ENCODE measurements at regions not wholly inside any gene's neighbourhood (a gene's known extent, or its start where the extent isn't known, plus 50 kb on each side); places are given as distances from the start of the nearest gene placed in this dataset.

DNA sequence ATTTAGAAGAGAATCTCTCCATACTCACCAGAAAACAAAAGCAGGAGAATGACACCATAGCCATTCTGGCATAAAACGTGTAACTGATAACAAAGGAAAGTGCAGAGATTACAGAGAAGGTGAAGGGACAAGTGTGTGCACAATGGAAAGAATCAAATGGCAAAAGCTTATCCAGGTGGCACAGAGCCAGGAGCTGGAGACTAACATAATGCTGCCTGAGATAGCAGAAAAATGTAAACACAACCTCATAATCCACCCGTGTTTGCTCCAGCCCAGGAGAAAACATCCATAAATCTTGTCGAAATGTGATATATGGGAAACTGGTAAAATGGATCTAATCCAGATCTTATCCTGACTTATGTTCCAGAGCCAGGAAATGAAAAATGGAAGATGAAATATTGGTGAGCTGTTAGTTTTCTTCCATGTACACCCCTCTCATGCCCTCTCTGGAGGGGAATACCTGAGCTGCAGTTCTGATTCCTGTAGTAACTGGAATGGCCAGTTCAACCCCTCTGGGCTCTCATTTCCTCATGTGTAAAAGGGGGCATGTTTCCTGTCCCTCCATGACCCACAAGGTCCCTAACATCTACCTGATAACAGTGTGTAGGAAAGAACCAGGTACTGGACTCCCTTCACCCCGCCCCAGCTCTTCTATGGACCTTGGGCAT lies 212.3 kb upstream of the DAPK1 start:
- no peak for DNase-seq

DNA sequence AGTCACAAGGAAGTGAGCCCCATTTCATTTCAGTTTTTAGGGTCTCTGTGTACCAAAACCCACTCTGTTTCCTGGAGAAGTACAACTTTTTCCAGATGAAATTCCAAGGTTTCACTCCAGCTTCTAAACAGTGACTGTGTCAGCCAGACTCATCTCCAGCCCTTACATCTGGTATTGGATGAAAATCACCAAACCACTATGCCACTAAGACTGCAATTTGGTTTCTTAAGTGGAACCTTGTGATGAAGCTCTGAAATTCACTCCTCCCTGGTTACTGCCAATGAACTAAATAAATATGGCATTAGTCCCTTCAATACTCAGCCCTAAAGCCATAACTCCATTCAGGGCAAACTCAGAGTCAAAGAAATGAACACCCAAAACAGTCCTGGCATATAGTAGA lies 211.2 kb upstream of the DAPK1 start:
- DNase-seq = no peak

DNA sequence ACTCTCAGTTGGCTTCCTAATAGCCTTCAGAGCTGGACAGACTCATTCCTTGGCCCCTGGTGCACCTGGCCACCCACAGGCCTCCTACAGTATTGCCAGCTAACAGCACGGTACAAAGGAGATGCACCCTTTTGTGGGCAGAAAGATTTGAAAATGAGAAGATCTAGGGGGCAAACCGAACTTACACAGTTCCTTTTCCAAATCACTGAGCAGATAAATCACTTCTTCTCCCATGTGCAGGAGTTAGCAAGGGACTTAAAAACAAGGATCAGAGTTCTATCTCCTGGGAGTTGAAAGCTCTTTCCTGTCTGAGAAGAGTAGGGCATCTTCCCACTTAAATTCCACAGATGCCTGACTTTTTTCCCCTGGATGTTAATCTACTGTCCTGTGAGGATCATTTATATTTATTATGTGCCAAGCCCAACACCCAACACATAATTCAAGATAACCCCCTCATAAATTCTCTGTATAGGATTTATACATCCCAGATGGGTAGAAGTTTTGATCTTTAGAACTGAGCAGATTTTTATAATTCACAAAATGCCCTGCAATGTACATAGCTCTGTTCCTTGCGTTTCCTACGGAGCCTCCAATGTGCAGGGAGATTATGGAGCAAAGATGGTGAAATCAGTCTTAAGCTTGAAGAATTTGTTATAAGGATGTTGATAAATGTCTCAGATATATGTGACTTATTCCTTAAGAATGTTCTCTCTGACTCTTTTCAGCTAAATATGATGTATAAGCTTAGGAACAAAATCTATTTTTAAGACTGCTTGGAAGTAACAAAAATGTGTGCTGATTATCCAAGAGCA lies 207.2 kb upstream of the DAPK1 start:
- DNase-seq = no peak

DNA sequence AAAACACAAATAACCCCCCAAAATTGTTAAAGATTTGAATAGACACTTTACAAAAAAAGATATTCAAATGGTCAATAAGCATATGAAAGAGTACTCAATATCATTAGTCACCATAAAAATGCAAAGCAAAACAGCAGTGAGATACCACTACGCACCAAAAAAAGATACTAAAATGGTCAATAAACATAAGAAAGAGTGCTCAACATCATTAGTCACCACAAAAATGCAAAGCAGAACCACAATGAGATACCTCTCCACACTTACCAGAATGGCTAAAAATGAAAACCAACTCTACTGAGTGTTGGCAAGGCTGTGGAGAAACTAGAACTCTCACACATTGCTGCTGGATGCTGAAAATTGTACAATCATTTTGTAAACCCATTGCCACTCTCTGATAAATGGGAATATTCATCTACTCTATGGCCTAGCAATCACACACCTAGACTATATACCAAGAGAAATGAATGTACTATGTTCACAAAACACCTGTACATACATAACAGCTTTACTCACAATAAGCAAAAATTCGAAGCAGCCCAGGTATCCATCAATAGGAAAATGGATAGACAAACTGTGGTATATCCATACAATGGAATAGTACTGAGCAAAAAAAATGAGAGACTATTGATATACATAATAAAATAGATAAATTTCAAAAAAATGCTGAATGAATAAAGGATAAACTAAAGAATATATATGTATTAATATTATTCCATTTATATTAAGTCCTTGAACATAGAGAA lies 205.0 kb upstream of the DAPK1 start:
- DNase-seq = no peak

DNA sequence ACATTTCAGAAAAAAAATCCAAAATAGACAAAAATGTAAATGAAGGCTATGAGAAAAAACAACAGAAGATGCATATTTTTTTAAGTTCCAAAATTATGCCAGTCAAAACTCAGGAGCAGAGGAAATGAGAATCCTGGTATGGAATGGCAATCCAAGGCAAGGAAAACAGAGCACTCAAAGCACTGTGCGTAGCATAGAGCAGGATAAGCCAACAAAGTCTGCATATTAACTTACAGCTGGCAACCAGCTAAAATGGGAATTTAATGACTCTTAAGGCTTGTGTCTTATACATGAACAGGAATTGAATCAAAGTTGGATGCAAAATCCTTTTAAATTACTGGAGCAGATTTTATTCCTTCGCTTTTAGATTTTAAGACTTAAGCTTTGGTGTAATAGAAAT lies 203.5 kb upstream of the DAPK1 start:
- DNase-seq = no peak

DNA sequence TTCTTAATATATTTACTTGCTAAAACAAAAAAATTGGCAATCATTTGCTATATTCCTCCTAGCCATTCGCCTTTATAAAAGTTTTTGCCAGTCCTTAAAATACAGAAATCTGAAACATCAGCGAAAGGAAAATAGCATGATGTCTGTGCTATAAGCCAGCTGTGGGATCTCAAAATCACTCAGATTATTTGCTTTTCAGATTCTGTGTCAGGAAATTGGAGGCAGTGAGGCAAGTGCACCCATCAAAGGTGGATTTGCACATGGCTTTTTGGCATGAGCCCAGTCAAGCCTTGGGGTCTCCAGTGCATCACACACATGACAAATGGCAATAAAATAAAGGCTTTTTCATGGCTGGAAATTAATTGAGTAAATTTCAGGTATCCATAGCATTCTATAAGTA lies 196.8 kb upstream of the DAPK1 start:
- no peak for DNase-seq

DNA sequence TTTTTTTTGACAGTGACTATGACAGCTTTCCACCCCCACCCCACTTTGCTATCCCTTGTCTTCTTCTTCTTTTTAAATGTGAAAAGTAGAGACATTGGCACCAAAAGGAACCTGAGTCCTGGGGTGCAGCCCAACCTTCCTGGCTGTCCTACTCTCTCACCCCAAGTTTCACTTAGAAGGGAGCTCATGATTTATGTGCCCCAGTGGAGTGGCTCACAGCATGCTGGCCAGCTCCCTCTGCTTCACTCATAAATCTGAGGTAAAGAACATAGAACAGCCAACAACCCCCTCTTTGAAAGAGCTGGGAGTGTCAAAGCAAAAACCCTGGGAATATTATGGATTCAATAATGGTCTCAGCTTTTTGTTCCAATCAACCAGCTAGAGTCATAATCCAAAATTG lies 196.3 kb upstream of the DAPK1 start:
- no peak for DNase-seq

DNA sequence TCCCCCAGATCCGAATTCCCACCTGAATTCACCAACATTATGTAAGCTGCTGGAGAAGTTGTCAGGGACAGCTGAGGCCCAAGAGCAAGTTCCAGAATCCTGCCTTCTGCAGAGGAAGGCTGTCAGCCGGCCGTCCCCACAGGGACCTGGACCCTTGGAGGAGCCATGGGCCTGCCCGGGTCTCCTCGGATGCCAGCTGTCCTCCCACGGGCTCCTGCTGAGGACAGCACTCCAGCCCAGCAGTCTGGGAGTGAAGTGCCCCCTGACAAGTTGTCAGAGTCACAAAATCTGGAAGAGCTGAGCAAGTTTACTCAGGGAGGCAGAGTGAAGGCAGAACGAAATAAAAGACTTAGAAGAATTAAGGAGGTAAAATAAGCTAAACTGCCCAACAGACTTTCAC lies 192.5 kb upstream of the DAPK1 start:
- no peak for DNase-seq

DNA sequence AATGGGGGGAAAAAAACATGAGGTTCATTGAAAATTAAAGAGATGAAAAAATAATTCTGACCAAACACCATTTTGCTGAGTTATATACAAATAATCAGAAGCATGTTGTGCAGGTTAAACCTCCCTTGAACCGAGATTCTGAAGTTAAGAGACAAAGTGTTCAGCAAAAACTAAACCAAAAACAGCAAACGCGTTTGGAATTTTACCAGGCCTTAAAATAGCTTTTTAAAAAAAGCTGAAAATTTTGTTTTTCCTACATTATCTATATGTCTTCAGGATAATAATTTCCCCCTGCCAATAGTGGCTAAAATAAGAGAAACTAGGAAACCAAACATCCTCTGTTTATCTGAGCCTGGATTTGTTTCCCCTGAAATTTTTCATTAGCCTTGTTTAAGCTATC lies 191.7 kb upstream of the DAPK1 start:
- no peak for DNase-seq

DNA sequence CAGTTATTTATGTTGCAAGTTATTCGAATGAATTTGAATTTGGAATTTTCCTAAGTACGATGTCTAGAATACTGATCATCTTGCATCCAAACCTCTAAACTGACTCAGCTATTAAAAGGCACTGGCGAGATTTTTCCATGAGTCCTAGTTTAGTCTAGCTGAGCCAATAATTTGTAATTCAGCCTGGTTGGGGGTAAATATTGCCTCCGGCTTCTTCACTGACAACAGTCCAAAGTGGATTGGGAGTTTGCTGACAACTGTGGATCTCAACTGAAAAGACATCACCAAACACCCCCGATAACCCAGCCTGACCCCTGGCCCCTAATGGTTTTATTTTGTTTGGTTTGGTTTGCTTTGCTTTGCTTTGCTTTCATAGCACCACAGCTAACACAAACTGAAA lies 189.8 kb upstream of the DAPK1 start:
- no peak for DNase-seq

DNA sequence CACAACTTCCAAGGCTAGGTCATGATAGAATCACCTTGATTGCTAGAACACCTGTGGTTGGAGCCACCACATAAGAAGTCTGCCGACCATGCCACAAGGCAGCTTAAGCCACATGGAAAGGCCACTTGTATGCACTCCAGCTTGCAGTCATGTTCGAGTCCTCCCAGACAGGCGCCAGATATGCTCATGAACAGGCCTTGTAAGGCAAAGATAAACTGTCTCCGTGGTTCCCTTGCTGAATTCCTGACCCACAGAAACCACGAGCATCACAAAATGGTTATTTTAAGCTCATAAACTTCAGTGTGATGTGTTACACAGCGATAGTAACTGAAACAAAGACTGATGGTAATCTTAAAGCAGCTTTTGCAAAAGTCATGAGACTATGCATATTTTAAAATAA lies 188.4 kb upstream of the DAPK1 start:
- no peak for DNase-seq

DNA sequence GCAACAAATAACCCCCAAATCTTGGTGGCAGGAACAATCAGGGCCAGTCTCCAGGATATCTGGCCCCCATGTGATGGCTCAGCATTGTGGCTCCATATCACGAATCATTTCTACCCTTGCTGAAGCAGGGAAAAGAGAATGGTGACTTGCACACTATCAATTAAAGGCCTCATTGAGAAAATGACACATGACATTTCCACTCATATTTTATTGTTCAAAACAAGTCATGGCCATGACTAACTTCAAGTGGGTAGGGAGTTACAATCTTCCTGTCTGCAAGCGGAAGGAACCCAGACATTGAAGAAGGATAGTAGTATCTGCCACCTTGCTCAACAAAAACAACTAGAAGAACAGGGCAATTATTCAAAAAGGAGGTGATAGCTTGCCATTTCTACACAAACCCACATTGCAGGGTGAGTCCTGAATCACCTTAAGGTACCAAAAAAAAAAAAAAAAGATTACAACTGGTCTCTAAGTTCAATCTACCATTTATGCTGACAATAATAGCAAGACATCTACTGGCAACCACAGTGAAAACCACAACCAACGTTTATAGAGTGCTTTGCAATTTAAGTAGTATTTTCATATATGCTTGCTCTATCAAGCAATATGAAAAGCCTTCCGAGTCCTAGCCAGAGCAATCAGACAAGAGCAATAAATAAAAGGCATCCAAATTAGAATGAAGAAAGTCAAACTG lies 186.7 kb upstream of the DAPK1 start:
- no peak for DNase-seq

DNA sequence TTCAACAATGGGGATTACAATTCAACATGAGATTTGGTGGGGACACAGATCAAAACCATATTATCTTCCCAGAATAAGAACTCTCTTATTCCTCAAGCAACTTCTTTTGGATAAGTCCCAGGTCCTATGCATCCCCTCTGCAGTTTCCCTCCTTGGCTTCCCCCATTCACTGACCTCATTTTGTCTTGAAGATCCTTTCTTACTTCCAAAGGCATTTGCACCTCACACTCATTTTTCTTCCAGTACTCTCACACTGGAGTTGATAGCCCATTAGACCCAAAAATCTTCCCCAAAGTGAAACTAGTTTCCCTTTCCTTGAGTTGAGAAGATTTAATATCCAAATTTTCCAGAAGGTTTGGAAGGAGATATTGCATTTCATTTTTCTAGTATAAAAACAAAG lies 178.0 kb upstream of the DAPK1 start:
- DNase-seq = no peak

DNA sequence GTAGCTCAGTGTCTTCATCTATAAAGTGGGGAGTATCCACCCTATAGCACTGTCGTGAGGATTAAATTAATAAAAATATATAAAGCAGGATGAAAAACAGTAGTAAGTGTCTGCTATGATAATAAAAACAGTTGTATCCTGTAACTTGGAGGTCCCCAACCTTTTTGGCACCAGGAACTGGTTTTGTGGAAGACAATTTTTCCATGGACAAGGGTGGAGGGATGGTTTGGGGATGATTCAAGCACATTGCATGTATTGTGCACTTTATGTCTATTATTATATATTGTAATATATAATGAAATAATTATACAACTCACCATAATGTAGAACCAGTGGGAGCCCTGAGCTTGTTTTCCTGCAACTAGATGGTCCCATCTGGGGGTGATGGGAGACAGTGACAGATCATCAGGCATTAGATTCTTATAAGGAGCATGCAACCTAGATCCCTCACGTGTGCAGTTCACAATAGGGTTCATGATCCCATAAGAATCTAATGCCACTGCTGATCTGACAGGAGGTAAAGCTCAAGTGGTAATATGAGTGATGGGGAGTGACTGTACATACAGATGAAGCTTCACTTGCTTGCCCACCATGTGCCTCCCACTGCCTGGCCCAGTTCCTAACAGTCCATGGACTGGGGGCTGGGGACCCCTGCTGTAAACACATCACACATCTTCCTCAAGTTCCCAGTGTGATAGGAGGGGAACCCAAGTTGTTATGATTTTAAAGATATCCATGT lies 177.4 kb upstream of the DAPK1 start:
- no peak for DNase-seq

DNA sequence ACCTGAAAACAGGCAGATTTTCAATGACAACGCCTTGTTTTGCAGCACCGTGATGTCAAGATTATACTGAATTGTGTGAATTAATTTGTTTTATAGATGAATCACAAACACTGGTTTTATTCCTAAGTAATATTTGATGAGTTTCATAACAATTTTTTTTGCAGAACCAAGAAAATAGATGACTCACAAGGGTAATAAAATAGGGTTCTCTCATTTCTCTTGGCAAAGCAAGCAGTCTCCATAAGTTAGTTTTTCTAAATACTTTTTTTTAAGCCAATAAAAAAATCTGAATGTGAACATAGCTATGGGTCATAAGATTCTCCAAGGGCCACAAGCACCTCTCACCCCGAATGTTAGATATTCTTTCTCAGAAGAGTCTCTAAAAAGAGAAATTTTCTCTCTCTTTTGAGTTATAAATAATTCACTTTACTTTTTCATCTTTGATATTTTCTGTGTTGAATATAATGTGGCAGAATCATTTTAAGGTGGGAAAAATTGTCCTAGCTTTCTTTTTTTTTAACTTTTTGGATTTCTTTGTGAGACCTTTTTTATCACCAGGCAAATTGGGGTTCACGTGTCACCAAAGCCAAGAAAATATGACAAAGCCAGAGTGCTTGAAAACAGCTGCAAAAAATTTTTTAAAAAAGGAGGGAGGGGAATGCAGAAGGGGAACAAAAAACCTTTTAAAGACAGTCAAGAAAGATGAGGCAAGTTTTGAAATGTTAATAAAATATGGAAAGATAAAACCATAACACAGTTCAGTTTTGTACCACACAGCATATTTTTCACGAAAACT lies 174.6 kb upstream of the DAPK1 start:
- no peak for DNase-seq

DNA sequence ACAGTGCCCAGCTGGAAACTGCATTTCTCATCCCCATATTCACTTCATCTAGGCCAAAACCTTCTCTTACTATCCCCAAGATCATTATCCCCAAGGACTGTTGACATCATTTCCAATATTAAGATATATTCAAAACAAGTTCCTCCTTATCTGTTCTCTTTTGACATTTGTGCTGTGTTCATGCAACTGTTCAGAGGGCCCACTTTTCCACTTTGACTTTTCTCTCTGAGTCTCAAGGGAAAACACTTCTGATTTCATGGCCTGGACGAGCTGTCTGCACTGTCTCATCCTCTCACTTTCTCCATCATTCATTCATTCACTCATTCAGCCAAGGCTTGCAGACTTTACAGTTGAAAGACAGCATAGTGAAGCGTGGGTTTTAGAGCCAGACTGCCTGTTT lies 173.7 kb upstream of the DAPK1 start:
- no peak for DNase-seq

DNA sequence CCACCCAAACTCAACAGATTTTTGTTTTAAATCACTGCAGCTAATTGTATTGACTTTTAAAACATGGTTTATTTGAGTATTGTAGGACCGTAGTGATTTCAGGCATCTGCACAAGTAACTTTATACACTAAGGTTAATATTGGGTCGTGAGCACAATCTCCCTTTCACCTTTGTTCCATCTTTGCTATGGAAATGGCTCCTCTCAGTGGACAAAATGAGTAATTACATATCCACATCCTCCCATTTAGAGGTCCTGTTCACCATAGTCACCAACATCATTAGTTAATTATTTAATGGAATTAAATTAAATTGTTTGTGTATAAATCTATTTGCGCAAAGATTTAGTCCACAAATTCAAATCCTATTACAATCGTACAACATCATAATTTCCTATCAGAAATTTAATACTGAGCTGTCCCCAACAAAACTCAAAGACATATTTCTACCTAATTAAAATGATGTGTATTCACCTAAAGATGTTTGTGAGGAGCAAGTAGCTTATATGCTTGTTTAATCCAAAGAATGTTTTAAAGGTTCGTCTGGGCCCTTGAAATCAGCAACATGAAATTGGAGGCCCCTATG lies 173.0 kb upstream of the DAPK1 start:
- DNase-seq = no peak

DNA sequence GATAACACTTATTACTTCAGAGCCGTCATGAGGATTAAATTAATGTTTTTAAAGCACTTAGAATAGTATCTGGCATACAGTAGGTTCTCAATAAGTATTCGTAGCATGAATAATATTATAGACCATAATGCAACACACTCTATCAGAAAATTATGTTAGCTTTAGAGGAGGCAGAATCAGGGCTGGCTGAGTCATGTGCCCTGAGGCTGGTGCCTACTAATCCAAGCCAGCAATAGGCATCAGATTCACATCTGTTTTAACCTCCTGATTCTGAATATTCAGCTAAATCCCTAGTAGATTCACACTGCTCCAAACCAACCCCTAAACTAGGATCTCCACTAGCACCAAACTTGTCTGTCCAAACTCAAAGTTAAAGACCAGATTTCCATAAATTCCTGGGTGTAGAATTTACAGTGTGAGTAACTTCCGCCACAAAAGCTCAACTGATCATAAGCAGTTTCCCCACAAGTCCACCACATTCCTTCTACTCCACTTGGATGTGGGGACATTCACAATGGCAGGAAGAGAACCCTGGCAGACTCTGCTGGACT lies 170.0 kb upstream of the DAPK1 start:
- DNase-seq = no peak

DNA sequence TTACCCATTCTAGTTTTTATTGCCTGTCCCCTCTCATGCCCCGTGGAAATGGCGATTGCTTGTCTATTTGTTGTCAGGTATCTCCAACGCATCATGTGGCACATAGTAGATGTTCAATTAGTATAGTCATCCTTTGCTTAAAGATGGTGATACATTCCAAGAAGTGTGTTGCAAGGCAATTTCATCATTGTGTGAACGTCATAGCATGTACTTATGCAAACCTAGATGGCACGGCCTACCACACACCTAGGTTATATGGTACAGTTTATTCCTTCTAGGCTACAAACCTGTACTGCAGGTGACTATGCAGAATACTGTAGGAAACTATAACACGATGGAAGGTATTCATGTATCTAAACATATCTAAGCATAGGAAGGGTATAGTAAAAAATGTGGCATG lies 163.9 kb upstream of the DAPK1 start:
- DNase-seq = no peak

DNA sequence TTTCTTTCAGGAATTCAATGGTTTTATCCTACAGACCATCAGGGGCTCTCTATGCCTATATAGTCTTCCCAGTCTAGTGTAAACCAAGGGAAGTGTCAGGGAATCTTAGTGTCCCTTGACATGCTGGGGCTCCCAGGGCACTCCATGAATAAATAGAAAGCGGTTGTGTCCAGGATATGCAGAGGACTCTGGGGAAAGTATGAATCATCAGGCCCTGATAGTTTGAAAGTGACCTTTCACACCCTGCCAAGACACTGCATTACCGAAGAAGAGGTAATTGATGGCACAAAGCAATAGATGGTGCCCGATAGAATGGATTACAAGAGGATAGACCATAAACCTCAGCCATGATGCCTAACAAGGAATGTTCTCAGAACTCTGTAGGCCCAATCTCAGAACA lies 163.3 kb upstream of the DAPK1 start:
- DNase-seq = no peak

DNA sequence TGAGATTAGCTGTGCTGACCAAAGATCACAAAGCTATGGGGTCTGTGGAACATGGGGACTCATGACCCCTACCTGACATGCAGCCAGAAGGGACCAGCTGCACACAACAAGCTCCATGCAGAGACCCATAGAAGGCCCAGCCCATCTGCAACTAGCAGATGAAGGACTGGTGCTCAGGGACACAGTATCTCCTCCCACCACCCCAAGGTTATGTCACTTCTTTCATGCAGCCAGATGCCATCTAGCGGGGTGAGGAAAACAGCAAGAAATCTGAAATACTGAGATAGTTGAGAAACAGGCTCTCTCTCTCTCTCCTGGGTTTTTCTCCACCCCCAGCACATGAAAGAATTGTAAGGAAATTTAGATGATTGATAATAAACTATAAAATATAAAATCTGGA lies 161.3 kb upstream of the DAPK1 start:
- no peak for DNase-seq

All from occipital lobe (tissue), 1 donor.